HG03135 (cell line): ENCODE measurements at regions not wholly inside any gene's neighbourhood (a gene's known extent, or its start where the extent isn't known, plus 50 kb on each side); places are given as distances from the start of the nearest gene placed in this dataset.
"Not testable (repeated sequence)": the region's sequence is repeated elsewhere in the genome, so short reads cannot be mapped to it uniquely, and the experiment has no call there.

Source experiments
- ATAC-seq: cut with Tn5 transposase; IDR thresholded peaks from one replicate; pipeline ENCODE4 v1.9.1; 2021; ENCODE audit warnings: mild to moderate bottlenecking, moderate library complexity; ENCODE audit not compliant: unreplicated experiment

DNA sequence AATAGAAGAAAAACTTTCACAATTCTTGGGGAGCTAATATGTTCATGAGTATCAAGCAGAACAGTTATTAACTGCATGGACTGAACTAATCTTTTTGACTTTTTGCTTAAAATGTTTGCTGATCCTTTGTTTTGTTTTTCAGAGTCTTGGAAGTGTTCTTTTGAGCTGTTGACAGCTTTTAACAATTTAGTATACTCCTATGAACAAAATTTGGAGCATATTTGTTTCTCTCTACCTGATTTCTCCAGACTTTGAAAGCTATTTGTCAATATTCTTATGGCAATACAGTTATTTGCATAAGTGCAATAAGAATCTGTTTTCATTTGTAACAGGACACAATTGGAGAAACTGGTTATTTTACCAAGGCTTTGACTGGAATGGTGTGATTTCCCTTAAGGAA lies 192.0 kb upstream of the ETV3 start:
- ATAC-seq = not testable (repeated sequence)

DNA sequence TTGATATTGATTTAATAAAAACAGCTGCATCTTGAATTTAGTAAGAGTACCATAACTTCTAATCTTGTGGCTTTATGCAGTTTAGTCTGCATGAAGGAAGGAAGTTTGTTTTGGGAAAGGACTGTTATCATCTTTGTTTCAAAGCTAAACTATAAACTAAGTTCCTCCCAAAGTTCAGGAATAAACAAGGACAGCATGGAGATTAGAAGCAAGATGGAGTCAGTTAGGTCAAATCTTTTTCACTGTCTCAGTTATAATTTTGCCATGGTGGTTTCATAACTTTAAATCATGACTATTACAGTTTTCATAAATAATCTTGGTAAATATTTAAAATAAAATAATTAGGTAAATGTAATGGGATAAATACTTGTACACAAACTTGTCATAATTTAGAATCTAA lies 189.9 kb upstream of the ETV3 start:
- ATAC-seq = not testable (repeated sequence)

- no peak for ATAC-seq
These were observed 188.1 kb upstream of the ETV3 start for GRCh38 chr1:157326173-157326859.

GRCh38 chr1:157325220-157325619 lies 187.0 kb upstream of the ETV3 start:
- ATAC-seq = no peak

GRCh38 chr1:157321972-157322371 lies 183.8 kb upstream of the ETV3 start:
- ATAC-seq = not testable (repeated sequence)

- no peak for ATAC-seq
These were observed 181.4 kb upstream of the ETV3 start for GRCh38 chr1:157319567-157319966.

- ATAC-seq = not testable (repeated sequence)
These were observed 179.0 kb upstream of the ETV3 start for GRCh38 chr1:157317229-157317628.

DNA sequence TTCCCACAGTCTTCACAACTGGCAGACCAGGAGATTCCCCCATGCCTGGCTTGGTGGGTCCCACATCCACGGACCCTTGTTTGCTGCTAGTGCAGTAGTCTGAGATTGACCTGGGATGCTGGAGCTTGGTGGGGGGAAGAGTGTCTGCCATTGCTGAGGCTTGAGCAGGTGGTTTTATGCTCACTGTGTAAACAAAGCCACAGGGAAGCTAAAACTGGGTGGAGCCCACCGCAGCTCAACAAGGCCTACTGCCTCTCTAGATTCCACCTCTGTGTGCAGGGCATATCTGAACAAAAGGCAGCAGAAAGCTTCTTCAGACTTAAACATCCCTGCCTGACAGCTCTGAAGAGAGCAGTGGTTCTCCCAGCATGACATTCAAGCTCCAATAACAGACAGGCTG lies 177.3 kb upstream of the ETV3 start:
- no peak for ATAC-seq

DNA sequence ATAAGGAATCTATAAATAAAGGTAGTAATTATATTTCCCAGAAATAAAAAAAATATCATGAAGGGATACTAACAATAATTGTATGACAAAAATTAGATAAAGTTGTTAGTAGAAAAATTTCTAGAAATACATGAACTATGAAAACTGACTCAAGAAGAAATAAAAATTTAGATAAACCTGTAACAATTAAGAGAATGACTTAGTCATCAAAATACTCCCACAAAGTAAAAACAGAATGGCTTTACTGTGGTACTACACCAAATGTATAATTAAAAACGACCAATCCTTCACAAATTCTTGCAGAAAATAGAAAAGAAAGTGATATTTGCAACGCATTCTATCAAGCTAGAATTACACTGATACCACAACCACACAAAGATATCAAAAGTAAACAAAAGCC lies 176.2 kb upstream of the ETV3 start:
- no peak for ATAC-seq

- no peak for ATAC-seq
These were observed 175.1 kb upstream of the ETV3 start for GRCh38 chr1:157313240-157313807.

GRCh38 chr1:157312082-157312812 lies 174.1 kb upstream of the ETV3 start:
- ATAC-seq = no peak

DNA sequence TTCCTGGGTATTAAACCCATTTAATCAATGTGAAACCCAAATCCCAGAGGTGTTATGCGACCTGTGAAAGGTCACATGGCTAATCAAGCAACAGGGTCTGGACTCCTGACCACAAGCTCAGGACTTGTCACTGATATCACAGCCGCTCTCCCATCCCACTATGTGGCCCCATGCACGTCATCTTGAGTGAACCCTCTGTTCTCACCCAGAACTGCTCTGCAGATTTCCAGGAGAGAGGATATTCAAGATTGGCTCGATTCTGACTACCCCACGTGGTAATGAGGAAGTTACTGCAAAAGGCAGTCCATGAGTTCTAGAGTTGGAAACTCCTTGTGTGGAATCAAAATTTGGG lies 173.5 kb upstream of the ETV3 start:
- no peak for ATAC-seq

DNA sequence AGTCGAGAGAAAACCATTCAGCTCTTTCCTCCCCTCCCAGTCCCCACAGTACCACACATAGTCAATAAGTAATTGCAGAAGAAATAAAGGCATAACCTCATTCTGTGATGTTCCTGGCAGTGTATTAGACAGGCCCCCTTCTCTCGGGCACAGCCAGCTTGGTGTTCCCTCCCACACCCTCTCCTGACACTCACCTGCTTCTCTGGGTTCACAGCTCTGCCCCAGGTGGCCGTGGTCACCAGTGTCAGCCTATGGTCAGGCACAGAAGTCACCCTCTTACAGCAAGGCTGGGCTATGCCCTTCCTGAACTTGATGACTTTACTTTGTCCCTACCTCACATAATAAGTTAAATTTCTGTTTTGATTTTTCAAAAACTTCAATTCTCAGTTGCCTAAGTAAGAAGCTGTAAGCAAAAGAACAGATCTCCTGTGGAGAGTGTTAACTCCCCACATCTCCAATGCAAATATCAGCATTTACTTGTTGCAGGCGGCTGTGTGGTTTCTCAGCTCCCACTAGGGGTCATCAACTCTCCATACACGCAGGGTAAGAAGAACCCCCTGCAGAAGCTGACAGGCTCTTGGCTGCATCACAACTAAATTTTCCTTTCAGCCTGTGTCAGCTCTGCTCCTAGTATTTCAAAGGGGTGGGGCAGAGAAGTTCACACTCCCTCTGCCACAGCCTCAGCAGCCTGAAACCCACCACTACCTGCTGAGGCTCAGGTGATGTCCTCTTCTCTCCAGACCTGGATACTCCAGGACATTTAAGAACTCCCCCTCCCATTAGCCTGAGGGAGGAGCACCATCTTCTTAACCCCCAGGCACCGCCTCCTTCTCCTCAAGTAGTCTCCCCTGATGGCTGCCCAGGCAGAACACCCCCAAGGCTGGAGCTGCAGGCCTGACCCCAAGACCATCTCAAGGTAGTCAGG lies 172.9 kb upstream of the ETV3 start:
- not testable (repeated sequence) for ATAC-seq

- no peak for ATAC-seq
These were observed 172.2 kb upstream of the ETV3 start for GRCh38 chr1:157310401-157310800.

DNA sequence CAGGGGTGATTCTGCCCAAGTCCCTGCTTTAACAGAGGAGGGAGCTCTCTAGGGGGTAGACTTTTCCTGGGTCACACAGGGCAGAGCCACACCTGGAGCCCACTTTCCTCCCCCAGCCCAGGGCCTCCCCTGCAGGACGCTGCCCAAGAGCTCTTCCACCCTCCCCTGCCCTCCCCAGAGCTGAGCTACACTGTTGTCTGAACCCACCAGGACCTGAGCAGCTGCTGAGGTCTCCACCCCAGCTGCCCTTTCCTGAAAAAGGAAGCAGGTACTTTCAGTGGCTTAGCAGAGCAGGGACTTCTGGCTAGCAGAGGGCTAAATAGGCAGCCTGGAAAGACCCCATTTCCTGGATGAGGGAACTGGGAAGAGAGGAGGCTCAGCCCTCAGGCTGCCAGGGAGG lies 169.3 kb upstream of the ETV3 start:
- ATAC-seq = no peak

DNA sequence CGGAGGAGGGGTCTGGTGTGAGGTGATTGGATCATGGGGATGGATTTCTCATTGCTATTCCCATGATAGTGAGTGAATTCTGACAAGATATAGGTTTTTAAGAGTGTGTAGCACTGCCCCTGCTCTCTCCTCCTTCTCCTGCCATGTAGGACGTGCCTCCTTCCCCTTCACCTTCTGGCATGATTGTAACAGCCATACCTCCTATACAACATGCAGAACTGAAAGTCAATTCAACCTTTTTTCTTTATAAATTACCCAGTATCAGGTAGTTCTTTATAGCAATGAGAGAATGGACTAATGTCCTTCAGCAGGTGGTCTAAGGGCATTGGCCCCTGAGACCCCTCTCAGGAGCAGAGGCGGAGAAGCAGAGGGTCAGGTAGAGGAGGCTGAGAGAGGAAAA lies 168.7 kb upstream of the ETV3 start:
- ATAC-seq = no peak

DNA sequence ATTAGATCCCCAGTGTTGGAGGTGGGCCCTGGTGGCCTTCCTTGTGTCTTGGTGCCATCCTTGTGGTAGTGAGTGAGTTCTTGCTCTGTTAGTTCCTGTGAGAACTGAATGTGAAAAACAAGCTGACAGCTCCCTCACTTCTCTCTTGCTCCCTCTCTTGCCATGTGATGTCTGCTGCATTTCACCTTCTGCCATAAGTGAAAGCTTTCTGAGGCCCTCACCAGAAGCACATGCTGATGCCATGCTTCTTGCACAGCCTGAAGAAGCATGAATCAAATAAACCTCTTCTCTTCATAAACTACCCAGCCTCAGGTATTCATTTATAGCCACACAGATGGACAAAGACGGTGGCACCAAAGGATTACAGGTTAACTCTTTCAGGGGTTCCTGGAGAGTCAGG lies 166.1 kb upstream of the ETV3 start:
- no peak for ATAC-seq

GRCh38 chr1:157302724-157303123 lies 164.5 kb upstream of the ETV3 start:
- no peak for ATAC-seq

DNA sequence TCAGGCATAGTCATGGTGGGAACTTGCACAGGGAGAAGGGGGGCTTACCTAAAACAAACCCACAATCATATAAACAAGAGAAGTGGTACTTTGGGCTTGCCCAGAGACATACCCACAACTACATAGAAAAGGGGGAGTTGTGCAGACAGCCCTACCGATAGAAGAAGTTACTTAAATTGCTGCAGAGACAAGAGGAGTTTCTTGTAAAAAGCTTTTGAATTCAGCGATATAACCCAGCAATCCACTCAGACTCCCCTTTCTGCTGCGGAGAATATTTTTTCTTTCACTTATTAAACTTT lies 164.0 kb upstream of the ETV3 start:
- ATAC-seq = no peak

DNA sequence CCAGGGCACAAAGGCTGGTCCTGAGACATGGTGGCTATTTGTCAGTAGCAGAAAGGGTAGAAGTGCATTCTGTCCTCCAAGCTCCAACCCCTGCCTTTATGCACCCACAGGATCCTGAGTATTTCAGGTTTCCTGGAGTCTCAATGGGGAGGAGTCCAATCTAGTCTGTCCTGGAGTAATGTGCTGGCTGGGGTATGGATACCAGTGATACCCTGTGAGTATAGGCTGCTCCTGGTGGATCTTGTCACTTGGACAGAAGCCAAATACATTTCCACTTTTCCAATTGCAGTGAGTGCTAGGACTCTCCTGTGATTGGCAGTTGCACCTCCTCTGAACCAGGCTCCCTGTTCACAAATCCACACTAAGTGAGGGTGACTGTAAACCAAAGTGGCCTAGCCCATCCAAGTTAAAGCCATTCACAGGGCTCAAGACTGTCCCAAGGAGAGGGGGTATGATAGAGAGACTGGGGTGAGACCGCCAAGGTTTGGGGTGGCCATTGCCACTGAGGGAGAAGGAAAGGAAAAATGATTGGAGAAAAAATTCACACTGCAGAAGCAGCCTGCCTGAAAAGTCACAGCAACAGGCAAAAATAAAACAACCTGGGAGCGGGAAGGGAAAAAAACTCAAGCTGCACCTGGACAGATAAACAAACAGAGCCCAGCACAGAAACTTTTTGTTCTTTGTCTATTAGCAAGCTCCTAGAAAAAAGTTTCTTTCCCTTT lies 163.4 kb upstream of the ETV3 start:
- ATAC-seq = no peak
